B cell (primary cell): ENCODE measurements at regions not wholly inside any gene's neighbourhood (a gene's known extent, or its start where the extent isn't known, plus 50 kb on each side); places are given as distances from the start of the nearest gene placed in this dataset.

Experiments used
- ATAC-seq: fragments of 200-7000 bp; cut with Tn5 transposase; one replicate; pipeline ENCODE4 v1.10.0; 2021; ENCODE audit warnings: low read depth, mild to moderate bottlenecking, moderate number of reproducible peaks, moderate library complexity
- CTCF ChIA-PET: fragments of 350-600 bp; sonication (Branson Sonifier 250); formaldehyde crosslinking; loops from one replicate; lab custom pipeline; 2021; ENCODE audit warnings: antibody characterized with exemption, inconsistent platforms; lab: Charles Lee
- POLR2A ChIA-PET: fragments of 350-600 bp; sonication (Branson Sonifier 250); formaldehyde crosslinking; loops from one replicate; lab custom pipeline; 2021; ENCODE audit warnings: antibody characterized with exemption; lab: Charles Lee
- DNase-seq: peaks from one replicate; pipeline ENCODE4 v3.0.0; 2013
- H2AFZ ChIP-seq: 2 replicates; pipeline ENCODE4 v1.6.1; 2012; ENCODE audit warnings: mild to moderate bottlenecking, low read depth, low read length; ENCODE audit not compliant: insufficient read depth, poor library complexity, severe bottlenecking
- H3K27ac ChIP-seq, 2 donors: 1 replicate in 1 of 2; 2 replicates in 1 of 2; pipeline ENCODE4 v1.5.1; 2012 to 2013; ENCODE audit warnings: low read length in 2 of 2, mild to moderate bottlenecking in 2 of 2, moderate library complexity in 1 of 2
- H3K27me3 ChIP-seq, 4 experiments: fragments of 200-600 bp in 1 of 4; sonication (generic) in 1 of 4; replicated peaks in 1 of 4; 1 replicate in 2 of 4; 2 replicates in 2 of 4; pipeline versions ENCODE4 v1.6.1 to v1.7.0; 2013 to 2016; ENCODE audit warnings: low read length in 3 of 4, mild to moderate bottlenecking in 2 of 4, mixed read lengths in 1 of 4, moderate library complexity in 1 of 4; ENCODE audit not compliant: insufficient read depth in 4 of 4, control insufficient read depth in 3 of 4; ENCODE audit errors: control extremely low read depth in 1 of 4
- H3K36me3 ChIP-seq, 2 experiments: replicated peaks in 1 of 2; 1 replicate in 1 of 2; 2 replicates in 1 of 2; pipeline versions ENCODE4 v1.6.1 to v1.7.1; 2013; ENCODE audit warnings: low read length in 1 of 2; ENCODE audit not compliant: insufficient read depth in 2 of 2, control insufficient read depth in 1 of 2; ENCODE audit errors: control extremely low read depth in 1 of 2, extremely low read depth in 1 of 2
- H3K4me1 ChIP-seq, 2 donors: fragments of 200-600 bp in 1 of 2; sonication (generic) in 1 of 2; 1 replicate in 1 of 2; 2 replicates in 1 of 2; pipeline versions ENCODE4 v1.5.1 to v1.6.1; 2013 to 2017; ENCODE audit warnings: low read length in 2 of 2; ENCODE audit not compliant: control insufficient read depth in 2 of 2, insufficient read depth in 2 of 2
- H3K4me2 ChIP-seq: replicated peaks from 2 replicates; pipeline ENCODE3; 2012; ENCODE audit warnings: mild to moderate bottlenecking, low read depth, low read length; ENCODE audit not compliant: poor library complexity, severe bottlenecking
- H3K4me3 ChIP-seq, 5 experiments: fragments of 200-600 bp in 1 of 5; sonication (generic) in 1 of 5; 1 replicate in 3 of 5; 2 replicates in 2 of 5; pipeline versions ENCODE4 v1.5.1 to v1.7.0; 2011 to 2016; ENCODE audit warnings: low read length in 4 of 5, mild to moderate bottlenecking in 4 of 5, low read depth in 2 of 5, control low read depth in 1 of 5, moderate library complexity in 1 of 5; ENCODE audit not compliant: insufficient read depth in 1 of 5; ENCODE audit errors: control extremely low read depth in 1 of 5, extremely low read depth in 1 of 5
- H3K79me2 ChIP-seq: fragments of 200-600 bp; sonication (generic); one replicate; pipeline ENCODE4 v1.6.0; 2016; ENCODE audit warnings: low read length; ENCODE audit not compliant: control insufficient read depth, insufficient read depth
- H3K9ac ChIP-seq: fragments of 200-600 bp; sonication (generic); 2 replicates; pipeline ENCODE4 v1.6.1; 2017; ENCODE audit warnings: mild to moderate bottlenecking, low read length, moderate library complexity
- H3K9me3 ChIP-seq, 3 donors: one replicate each; pipeline versions ENCODE4 v1.6.1 to v1.7.1; 2013; ENCODE audit warnings: low read length in 2 of 3; ENCODE audit not compliant: control insufficient read depth in 2 of 3, insufficient read depth in 1 of 3; ENCODE audit errors: control extremely low read depth in 1 of 3
- H4K20me1 ChIP-seq: 2 replicates; pipeline ENCODE4 v1.6.0; 2012; ENCODE audit warnings: mild to moderate bottlenecking, low read length; ENCODE audit not compliant: insufficient read depth, control insufficient read depth, poor library complexity, severe bottlenecking
- H3K27ac Mint-ChIP-seq: one replicate; pipeline ENCODE4 v1.8.0; 2021; ENCODE audit warnings: mixed read lengths
- H3K27me3 Mint-ChIP-seq: one replicate; pipeline ENCODE4 v1.8.0; 2021; ENCODE audit warnings: mixed read lengths
- H3K4me1 Mint-ChIP-seq: one replicate; pipeline ENCODE4 v1.8.0; 2021; ENCODE audit warnings: mixed read lengths
- H3K4me3 Mint-ChIP-seq: one replicate; pipeline ENCODE4 v1.8.0; 2021; ENCODE audit warnings: mixed read lengths
- H3K9me3 Mint-ChIP-seq: one replicate; pipeline ENCODE4 v1.8.0; 2022; ENCODE audit warnings: mixed read lengths; ENCODE audit not compliant: insufficient read depth
- EZH2 ChIP-seq: IDR thresholded peaks from 2 replicates; pipeline ENCODE4 v1.6.1; 2012; ENCODE audit warnings: borderline replicate concordance, low read depth, mild to moderate bottlenecking, moderate library complexity, low read length; ENCODE audit not compliant: insufficient read depth, poor library complexity, severe bottlenecking
- WGBS: methylation state at CpG from one replicate; pipeline ENCODE4 v1.1.5; 2013; ENCODE audit warnings: missing lambda C conversion rate; ENCODE audit not compliant: insufficient coverage; 5-methylcytosine and 5-hydroxymethylcytosine counted together
- intact Hi-C: fragments of 100-400 bp; cut with micrococcal nuclease; formaldehyde crosslinking; loops from one replicate; pipeline ENCODE4 v1.10.0; 2022
- TF ChIP-seq, protein P1 (sequence below): fragments of 200-600 bp; IDR thresholded peaks from one replicate; pipeline ENCODE4 v1.8.0; 2022; ENCODE audit warnings: antibody characterized with exemption, mild to moderate bottlenecking

DNA sequence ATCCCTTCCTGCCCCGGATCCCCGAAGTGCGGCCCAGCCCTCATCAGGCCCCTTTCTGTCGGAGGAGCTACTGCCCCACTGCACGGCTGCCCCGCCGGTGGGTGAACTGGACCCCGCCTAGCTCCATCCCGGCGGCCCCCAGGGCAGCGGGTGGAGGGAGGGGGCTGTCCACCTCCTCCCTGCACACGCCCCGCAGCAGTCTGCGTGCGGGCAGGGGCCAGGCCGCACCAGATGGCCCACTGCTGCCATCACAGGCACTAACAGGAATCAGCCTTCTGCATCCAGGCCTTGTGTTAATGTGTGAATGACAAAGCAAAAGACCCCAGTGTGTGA is 54.9 kb upstream of the UNC93A start:
- ChIA-PET CTCF (no interaction called here), POLR2A (no interaction called here)
- H3K4me3 ChIP-seq, result no peak overlapping the region
- DNase-seq, result no peak
- H3K9me3 ChIP-seq, result no peaks in the 10 kb centered on the region
- H3K36me3 ChIP-seq, result no peaks in the 10 kb centered on the region
- peaks cover 0 to 7% (median 0%) of the 10 kb centered on the region in 4 experiments for H3K27me3 ChIP-seq
- H3K79me2 ChIP-seq, result no peaks in the 10 kb centered on the region
- Mint-ChIP-seq H3K4me3 (no peak overlapping the region), H3K9me3 (no peaks in the 10 kb centered on the region), H3K4me1 (no peaks in the 10 kb centered on the region), H3K27me3 (peaks cover 33% of the 10 kb centered on the region), H3K27ac (no peak overlapping the region)
- no peak overlapping the region for H2AFZ ChIP-seq
- no peak overlapping the region for H3K9ac ChIP-seq
- no peak overlapping the region for H3K4me2 ChIP-seq
- intact Hi-C loops, result no loop called here
- no peak for TF ChIP-seq EZH2
- no peaks in the 10 kb centered on the region for H3K4me1 ChIP-seq
- no peak for ATAC-seq
- H4K20me1 ChIP-seq, result no peaks in the 10 kb centered on the region
- no peak overlapping the region for H3K27ac ChIP-seq
- WGBS, result 95% methylated on average over 10 of the region's 16 CpGs

GRCh38 chr6:167237438-167238145 is 53.5 kb upstream of the UNC93A start:
- CTCF ChIA-PET, result no interaction called here
- no peak overlapping the region for H3K27ac Mint-ChIP-seq
- no peak overlapping the region for H2AFZ ChIP-seq
- H3K36me3 ChIP-seq, result no peaks in the 10 kb centered on the region
- POLR2A ChIA-PET, result no interaction called here
- H3K4me1 Mint-ChIP-seq, result no peaks in the 10 kb centered on the region
- no peaks in the 10 kb centered on the region for H3K79me2 ChIP-seq
- no peaks in the 10 kb centered on the region for H3K4me1 ChIP-seq
- no peak overlapping the region for H3K4me2 ChIP-seq
- intact Hi-C loops, result no loop called here
- WGBS, result 76% methylated on average over 6 of the region's 14 CpGs
- H3K27me3 Mint-ChIP-seq, result peaks cover 30% of the 10 kb centered on the region
- no peak overlapping the region for H3K27ac ChIP-seq
- no peaks in the 10 kb centered on the region for H3K9me3 ChIP-seq
- ATAC-seq, result no peak
- H3K9ac ChIP-seq, result no peak overlapping the region
- H3K27me3 ChIP-seq, result peaks cover 0 to 7% (median 0%) of the 10 kb centered on the region in 4 experiments
- no peak for DNase-seq
- no peaks in the 10 kb centered on the region for H3K9me3 Mint-ChIP-seq
- H3K4me3 Mint-ChIP-seq, result no peak overlapping the region
- no peaks in the 10 kb centered on the region for H4K20me1 ChIP-seq
- no peak for TF ChIP-seq EZH2
- TF ChIP-seq, protein P1, sequence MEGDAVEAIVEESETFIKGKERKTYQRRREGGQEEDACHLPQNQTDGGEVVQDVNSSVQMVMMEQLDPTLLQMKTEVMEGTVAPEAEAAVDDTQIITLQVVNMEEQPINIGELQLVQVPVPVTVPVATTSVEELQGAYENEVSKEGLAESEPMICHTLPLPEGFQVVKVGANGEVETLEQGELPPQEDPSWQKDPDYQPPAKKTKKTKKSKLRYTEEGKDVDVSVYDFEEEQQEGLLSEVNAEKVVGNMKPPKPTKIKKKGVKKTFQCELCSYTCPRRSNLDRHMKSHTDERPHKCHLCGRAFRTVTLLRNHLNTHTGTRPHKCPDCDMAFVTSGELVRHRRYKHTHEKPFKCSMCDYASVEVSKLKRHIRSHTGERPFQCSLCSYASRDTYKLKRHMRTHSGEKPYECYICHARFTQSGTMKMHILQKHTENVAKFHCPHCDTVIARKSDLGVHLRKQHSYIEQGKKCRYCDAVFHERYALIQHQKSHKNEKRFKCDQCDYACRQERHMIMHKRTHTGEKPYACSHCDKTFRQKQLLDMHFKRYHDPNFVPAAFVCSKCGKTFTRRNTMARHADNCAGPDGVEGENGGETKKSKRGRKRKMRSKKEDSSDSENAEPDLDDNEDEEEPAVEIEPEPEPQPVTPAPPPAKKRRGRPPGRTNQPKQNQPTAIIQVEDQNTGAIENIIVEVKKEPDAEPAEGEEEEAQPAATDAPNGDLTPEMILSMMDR, result no peak
- H3K4me3 ChIP-seq, result no peak overlapping the region
